SIG-M5 treated with dmso at 0.1 percent for 504 hours (cell line): ENCODE measurements at regions not wholly inside any gene's neighbourhood (a gene's known extent, or its start where the extent isn't known, plus 50 kb on each side); places are given as distances from the start of the nearest gene placed in this dataset.
"Not testable (repeated sequence)": the region's sequence is repeated elsewhere in the genome, so short reads cannot be mapped to it uniquely, and the experiment has no call there.

ENCODE experiments used
- DNase-seq: peaks from one replicate; lab custom pipeline; 2025; ENCODE audit not compliant: unreplicated experiment; lab: John Stamatoyannopoulos, UW

GRCh38 chr5:117343726-117344125, 769.1 kb upstream of the SEMA6A start:
- not testable (repeated sequence) for DNase-seq

DNA sequence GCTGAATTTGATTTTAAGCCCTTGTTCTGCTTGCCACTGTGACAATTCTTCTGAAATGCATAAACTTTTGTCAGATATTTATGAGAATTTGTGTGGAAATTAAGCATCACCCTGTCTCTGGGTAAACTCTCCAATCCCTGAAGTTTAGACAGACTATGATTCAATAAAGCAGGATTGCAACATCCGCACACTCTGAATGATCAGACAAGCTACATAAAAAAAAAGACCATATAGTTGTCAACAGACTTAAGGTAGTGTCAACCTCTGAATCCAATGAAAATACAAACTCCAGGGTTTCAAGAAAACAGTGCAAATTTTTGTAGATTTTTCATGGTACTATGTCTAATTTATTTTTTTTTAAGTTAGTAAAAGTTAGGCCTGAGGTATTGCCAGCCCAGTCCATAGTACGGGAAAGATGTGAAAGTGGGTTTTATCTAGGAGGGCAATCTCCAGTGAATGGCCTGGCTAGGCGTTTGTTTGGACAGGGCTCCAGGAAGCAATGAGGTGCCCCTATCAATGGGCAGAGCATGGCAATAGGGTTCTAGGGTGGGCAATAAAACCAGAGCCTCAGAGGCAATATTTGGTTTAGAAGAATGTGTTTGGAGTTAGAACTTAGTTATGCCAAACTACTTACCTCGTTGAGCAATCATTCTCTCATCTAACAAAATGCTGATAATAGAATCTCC, 762.6 kb upstream of the SEMA6A start:
- no peak for DNase-seq

GRCh38 chr5:117336208-117336607, 761.6 kb upstream of the SEMA6A start:
- DNase-seq = no peak

DNA sequence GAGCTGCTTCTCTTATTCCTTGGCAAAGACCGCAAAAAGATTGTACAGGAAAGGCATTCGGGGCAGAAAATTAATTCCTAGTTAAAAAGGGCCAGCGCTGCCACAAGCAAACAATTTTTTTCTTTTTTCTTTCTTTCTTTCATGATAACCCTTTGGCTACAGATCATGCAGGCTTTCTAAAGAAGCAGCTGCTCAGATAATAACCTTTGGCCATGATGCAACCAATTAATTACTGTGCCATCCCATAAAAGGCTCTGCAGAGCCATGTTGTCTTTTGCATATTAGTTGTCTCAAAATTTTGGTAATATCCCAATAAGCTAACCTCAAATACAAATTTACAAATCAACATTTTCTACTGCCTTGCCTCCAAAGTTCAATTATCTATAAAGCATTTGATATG, 758.4 kb upstream of the SEMA6A start:
- no peak for DNase-seq

DNA sequence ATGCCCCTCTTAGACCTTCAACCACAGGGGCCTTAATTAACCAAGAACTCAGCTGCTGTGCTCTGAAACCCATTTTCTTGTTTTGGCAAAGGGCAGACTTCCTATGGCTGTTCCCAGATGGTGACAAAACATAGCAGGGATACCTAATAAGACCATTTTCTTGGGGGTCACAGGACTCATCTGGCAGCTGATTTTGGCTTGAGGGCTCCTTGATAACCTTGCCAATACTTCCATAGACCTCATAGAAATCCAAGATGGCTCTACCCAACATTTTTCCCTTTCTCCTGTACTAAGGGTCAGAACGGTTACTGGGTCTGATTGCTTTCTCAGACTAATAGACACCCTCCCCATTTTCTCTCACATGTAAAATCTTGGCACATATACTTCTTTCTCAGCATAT, 757.7 kb upstream of the SEMA6A start:
- no peak for DNase-seq

DNA sequence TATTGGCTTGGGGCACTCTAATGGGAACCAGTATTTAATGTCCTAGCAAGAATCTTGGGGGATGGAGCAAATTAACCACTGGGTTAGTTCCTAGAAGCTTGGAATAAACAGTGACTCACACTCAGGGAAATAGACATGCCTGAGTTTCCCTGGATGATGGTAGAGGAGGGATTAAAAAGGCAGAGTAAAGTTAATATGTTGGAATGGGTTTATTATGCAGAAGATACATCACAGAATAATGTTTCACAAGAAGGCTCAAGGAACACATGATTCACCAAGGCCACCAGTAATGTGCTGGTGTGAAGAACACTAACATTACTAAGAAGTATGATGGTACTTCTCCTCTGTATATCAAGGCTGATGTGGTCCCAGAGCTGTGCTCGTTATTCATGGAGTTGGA, 752.9 kb upstream of the SEMA6A start:
- no peak for DNase-seq

- DNase-seq = no peak
Observed at GRCh38 chr5:117326997-117327396, 752.4 kb upstream of the SEMA6A start.

DNA sequence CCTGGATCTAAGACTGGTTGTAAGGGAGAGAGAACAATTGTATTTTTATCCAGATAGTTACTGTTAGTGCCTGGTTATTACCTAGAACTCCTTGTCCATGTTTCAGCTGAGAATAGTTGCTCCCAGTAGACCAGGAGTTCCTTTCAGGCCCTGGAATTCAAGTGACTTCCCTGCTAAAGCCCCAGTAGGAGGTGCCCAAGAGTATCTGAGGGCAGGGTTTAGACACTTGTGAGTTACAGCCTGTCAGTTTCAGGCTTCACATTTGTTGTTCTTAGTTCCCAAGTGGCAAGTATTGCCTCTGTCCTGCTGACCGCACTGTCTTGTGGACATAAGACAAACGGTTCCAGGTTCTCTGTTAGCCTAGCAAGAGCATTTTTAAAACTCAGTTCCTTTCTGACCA, 743.9 kb upstream of the SEMA6A start:
- no peak for DNase-seq

DNA sequence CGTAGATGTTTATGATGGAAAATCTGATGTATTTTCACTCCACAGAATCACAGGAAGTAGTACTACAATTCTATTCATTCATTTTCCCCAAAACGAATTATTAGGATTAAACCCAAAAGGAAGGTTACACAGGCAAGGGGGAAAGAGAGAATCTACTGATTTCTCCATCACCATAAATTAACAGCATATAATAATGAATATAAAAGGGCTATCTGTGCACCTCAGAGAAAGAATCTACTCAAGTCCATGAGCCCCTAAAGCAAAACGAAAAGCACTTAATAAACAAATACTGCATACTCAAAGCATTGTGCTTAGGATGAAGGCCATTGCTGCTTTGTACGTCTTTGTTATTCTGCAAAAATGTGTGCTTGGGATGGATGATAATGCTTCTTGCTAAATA, 740.5 kb upstream of the SEMA6A start:
- DNase-seq = no peak

DNA sequence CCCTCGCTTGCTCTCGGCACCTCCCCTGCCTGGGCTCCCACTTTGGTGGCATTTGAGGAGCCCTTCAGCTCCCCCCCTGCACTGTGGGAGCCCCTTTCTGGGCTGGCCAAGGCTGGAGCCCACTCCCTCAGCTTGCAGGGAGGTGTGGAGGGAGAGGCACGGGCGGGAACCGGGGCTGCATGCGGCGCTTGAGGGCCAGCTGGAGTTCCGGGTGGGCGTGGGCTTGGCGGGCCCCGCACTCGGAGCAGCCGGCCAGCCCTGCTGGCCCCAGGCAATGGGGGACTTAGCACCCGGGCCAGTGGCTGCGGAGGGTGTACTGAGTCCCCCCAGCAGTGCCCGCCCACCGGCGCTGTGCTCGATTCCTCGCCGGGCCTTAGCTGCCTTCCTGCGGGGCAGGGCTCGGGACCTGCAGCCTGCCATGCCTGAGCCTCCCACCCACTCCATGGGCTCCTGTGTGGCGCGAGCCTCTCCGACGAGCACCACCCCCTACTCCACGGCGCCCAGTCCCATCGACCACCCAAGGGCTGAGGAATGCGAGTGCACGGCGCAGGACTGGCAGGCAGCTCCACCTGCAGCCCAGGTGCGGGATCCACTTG, 730.0 kb upstream of the SEMA6A start:
- not testable (repeated sequence) for DNase-seq

DNA sequence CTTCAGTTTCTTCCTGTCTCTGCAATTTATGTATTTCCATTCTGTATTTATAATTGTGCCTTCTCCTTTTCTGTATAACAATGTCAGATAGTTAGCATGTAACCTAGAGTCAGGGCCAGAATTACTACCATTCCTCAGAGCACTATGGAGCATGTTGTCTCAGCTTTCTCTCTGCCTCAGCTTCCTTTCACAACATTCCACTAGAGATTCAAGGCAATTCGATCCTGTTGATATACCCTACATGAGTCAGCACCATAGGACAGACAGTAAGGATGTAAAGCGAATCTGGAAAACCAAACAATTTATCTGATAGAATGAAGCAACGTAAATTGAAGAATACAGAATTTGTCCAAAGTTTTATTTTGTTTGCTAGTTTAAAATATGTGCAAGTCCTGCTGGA, 728.3 kb upstream of the SEMA6A start:
- DNase-seq = no peak

- no peak for DNase-seq
Observed at GRCh38 chr5:117302473-117302872, 727.9 kb upstream of the SEMA6A start.

GRCh38 chr5:117299936-117300328, 725.3 kb upstream of the SEMA6A start:
- DNase-seq = no peak

- DNase-seq = no peak
Observed at GRCh38 chr5:117299224-117299935, 724.8 kb upstream of the SEMA6A start.

- DNase-seq = no peak
Observed at GRCh38 chr5:117296872-117297271, 722.2 kb upstream of the SEMA6A start.

DNA sequence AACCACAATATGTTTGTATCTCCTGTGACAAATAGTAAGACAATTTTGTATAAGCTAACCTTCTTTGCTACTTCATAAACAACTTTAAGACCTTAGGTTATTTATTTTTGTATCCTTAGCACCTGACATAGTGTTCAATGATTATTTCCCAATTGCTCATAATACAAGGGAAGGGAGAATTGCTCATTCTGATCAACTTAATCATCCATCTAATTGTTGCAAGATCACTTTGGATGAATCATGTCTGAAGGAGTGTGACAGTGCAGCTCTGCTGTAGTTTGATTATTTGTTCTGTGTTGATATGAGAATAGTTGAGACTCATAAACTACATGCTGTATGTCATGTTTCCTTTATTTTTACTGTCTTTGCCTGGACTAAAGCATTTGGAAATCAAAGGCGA, 721.3 kb upstream of the SEMA6A start:
- DNase-seq = no peak

DNA sequence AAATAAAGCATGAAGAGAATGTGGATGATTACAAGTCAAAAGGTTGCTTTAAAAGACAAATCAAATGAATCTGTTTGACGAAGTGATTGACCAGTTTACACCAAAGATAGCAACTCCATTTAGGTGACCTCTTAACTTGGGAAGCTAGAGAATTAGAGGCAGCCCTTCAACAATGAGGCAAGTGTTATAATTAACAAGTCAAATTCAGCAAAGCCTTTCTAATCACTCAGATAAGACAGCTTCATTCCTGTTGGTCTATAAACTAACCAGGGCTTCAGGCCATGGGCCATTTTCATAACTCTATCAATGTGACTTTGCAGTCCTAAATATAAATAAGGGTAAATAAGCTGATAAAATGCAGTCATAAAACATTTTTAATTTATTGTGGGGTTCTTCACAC, 712.2 kb upstream of the SEMA6A start:
- DNase-seq = no peak

DNA sequence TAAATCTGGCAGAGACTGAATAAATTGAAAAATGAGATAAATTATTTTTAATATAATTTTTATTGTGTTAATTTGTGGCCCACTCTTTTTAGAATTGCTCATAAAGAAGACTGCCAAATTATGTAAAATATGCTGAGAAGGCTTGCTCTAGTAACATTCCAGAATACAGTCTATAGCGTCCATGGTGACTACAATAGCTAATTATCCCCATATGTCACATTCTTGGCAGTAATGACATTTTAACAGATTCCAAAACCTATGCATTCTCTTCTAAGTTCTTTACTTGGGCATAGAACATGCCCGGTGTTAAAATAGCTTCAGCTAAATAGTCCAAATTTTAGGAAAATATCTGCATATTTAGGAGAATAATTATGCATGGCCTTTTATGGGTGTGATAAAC, 697.0 kb upstream of the SEMA6A start:
- DNase-seq = no peak

DNA sequence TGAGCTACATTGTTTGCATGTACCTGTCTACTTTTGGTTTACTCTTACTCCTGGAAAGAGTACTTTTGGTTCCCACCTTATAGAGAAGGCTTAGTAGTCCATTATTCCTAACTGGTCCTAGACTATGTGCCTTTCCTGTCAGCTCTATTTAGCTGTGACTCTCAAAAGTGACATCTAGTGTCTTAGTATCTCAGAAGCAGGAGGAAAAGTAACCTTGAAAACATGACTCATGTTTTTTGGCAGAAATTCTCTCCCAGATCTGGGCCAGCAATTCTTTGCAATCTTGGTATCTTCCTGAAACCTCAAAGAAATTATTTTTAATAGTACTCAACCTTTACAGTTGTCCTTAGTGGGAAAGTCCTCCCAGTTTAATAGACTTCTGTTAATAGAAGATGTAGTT, 691.7 kb upstream of the SEMA6A start:
- DNase-seq = no peak

DNA sequence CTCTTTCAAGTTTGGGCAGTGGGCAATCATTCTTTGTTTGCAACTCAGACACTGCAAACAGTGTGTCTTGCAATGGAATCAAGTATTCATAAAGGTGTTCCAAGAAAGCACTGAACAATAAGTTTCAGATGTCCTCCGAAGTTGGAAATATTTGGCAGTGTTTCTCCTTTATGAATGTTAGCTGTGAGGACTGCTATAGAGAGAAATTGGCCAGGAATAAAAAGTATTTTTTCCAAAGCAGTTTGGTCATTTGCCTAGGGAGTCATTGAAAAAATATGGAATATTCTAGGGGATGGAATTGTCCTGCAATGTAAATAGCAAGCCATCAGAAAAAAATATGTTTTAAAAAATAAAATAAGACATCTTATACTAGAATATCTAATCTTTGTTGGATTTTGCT, 688.6 kb upstream of the SEMA6A start:
- no peak for DNase-seq

- no peak for DNase-seq
Observed at GRCh38 chr5:117262572-117263131, 688.0 kb upstream of the SEMA6A start.

DNA sequence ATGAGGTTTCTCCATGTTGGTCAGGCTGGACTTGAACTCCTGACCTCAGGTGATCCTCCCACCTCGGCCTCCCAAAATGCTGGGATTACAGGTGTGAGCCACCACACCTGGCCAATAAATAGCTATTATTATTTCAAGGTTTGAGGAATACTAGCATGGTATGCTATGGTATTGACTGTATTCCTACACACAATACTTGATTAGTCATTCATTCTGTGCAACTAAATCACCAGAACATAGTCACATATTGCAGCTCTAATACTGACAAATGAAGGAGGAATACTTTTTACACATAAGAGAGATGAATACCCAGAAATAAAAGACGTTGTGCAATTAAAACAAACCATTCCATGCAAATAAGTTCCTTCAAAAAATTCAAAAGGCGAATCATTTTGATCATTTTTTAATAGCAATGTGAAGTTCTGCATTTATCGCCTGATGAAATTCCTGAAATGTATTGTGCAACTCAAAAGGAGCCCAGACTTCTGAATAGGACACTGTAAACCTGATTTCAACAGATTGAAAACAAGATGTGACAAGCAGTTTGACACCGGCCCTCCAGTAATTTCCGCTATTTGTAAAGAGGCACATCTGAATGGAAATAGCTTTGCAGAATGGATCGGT, 687.4 kb upstream of the SEMA6A start:
- DNase-seq = no peak
